GM12875 (cell line): ENCODE measurements at regions not wholly inside any gene's neighbourhood (a gene's known extent, or its start where the extent isn't known, plus 50 kb on each side); places are given as distances from the start of the nearest gene placed in this dataset.

ENCODE experiments used
- H3K4me3 ChIP-seq: one replicate; pipeline ENCODE4 v1.5.1; 2011; ENCODE audit warnings: low read depth, low read length, control low read depth
- TF ChIP-seq, protein P1 (sequence below): IDR thresholded peaks from 2 replicates; pipeline ENCODE4 v1.5.1; 2011; ENCODE audit warnings: low read depth, mild to moderate bottlenecking, control low read depth, inconsistent platforms, low read length, moderate library complexity, borderline replicate concordance; ENCODE audit not compliant: insufficient read depth

DNA sequence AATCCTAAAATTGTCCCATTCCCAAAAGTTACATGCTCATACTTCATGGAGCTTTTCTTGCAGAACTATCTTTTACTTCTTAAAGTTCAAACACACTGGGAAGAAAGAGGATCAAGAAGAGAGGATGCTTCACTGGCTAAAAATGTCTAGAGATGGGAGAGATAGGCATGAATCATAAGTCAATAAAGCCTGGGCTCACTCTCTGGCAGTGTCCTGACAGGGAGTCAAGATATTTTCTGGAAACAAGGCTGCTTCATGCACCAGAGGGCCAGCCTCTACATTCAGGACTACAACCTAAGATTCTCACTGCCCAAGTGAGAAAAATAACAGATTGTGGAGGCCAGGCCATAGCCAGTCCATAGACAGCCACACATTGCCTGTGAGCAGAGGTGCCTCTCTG, 1358.4 kb downstream of the EFNA5 start:
- TF ChIP-seq, protein P1, sequence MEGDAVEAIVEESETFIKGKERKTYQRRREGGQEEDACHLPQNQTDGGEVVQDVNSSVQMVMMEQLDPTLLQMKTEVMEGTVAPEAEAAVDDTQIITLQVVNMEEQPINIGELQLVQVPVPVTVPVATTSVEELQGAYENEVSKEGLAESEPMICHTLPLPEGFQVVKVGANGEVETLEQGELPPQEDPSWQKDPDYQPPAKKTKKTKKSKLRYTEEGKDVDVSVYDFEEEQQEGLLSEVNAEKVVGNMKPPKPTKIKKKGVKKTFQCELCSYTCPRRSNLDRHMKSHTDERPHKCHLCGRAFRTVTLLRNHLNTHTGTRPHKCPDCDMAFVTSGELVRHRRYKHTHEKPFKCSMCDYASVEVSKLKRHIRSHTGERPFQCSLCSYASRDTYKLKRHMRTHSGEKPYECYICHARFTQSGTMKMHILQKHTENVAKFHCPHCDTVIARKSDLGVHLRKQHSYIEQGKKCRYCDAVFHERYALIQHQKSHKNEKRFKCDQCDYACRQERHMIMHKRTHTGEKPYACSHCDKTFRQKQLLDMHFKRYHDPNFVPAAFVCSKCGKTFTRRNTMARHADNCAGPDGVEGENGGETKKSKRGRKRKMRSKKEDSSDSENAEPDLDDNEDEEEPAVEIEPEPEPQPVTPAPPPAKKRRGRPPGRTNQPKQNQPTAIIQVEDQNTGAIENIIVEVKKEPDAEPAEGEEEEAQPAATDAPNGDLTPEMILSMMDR: no peak
- H3K4me3 ChIP-seq: no peak overlapping the region

GRCh38 chr5:106311230-106311915, 1359.4 kb downstream of the EFNA5 start:
- no peak overlapping the region for H3K4me3 ChIP-seq

DNA sequence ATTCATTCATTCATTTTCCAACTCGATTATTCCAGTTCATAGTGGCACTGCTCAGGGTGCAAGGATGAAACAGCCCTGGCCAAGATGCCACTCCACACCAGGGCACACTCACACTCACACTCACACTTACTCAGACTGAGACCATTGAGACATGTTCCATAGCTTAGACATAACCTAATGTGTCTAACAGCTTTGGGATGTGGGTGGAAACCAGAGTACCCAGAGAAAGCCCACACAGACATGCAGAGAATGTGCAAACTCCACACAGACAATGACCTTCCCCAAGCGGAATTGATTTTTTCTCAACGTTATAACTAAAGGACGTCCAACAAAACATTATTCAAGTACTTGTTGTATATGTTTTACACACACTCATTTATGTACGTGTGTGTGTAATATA, 1363.5 kb downstream of the EFNA5 start:
- no peak overlapping the region for H3K4me3 ChIP-seq
- TF ChIP-seq, protein P1: no peak

More at GRCh38 chr5:106311230-106311915, 1359.4 kb downstream of the EFNA5 start:
- TF ChIP-seq, protein P1: no peak

- H3K4me3 ChIP-seq: no peak overlapping the region
- TF ChIP-seq, protein P1: no peak
Measured at GRCh38 chr5:106306313-106307028, 1364.3 kb downstream of the EFNA5 start.

GRCh38 chr5:106303911-106304310, 1366.8 kb downstream of the EFNA5 start:
- TF ChIP-seq, protein P1: no peak
- H3K4me3 ChIP-seq: no peak overlapping the region

GRCh38 chr5:106292654-106293053, 1378.1 kb downstream of the EFNA5 start:
- no peak overlapping the region for H3K4me3 ChIP-seq
- TF ChIP-seq, protein P1: no peak

DNA sequence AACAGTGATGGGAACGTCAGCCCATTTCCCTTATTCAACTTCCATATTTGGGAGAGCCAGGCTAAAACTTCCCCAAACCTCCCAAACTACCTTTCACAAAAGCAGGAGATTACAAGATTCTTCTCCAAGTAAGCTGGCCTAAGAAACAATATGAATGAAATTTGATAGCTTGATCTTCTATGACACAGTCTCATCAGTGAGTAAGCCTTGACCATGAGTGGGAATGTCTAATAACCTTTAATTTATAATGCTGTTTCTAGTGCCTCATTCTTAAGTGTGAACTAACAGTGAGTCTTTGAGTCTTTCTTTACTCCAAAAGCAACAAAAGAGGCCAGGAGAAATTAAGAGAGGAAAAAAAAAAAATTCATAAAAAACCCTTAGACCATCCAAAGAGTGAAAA, 1379.9 kb downstream of the EFNA5 start:
- no peak overlapping the region for H3K4me3 ChIP-seq
- TF ChIP-seq, protein P1: no peak
